GM19324 (cell line): ENCODE measurements at regions not wholly inside any gene's neighbourhood (a gene's known extent, or its start where the extent isn't known, plus 50 kb on each side); places are given as distances from the start of the nearest gene placed in this dataset.

Experiments used
- ATAC-seq: cut with Tn5 transposase; IDR thresholded peaks from one replicate; pipeline ENCODE4 v1.9.1; 2021; ENCODE audit warnings: mild to moderate bottlenecking, moderate library complexity; ENCODE audit not compliant: unreplicated experiment, low FRiP score

- no peak for ATAC-seq
Observed at GRCh38 chr6:132144456-132144855, 193.3 kb upstream of the CCN2 start.

GRCh38 chr6:132143258-132143657, 192.1 kb upstream of the CCN2 start:
- no peak for ATAC-seq

GRCh38 chr6:132142768-132143167, 191.6 kb upstream of the CCN2 start:
- ATAC-seq = no peak

GRCh38 chr6:132142308-132142707, 191.1 kb upstream of the CCN2 start:
- no peak for ATAC-seq

- no peak for ATAC-seq
Observed at GRCh38 chr6:132140189-132140588, 189.0 kb upstream of the CCN2 start.

GRCh38 chr6:132139611-132140010, 188.4 kb upstream of the CCN2 start:
- ATAC-seq = no peak

GRCh38 chr6:132136981-132137380, 185.8 kb upstream of the CCN2 start:
- no peak for ATAC-seq

GRCh38 chr6:132135409-132135808, 184.2 kb upstream of the CCN2 start:
- no peak for ATAC-seq

GRCh38 chr6:132133736-132134445, 182.7 kb upstream of the CCN2 start:
- no peak for ATAC-seq

GRCh38 chr6:132132924-132133639, 181.9 kb upstream of the CCN2 start:
- no peak for ATAC-seq

- ATAC-seq = no peak
Observed at GRCh38 chr6:132132422-132132821, 181.2 kb upstream of the CCN2 start.

GRCh38 chr6:132131758-132132157, 180.6 kb upstream of the CCN2 start:
- ATAC-seq = no peak

- no peak for ATAC-seq
Observed at GRCh38 chr6:132131351-132131750, 180.2 kb upstream of the CCN2 start.

- ATAC-seq = no peak
Observed at GRCh38 chr6:132130626-132131298, 179.6 kb upstream of the CCN2 start.

- no peak for ATAC-seq
Observed at GRCh38 chr6:132128424-132128823, 177.3 kb upstream of the CCN2 start.

GRCh38 chr6:132126150-132126549, 175.0 kb upstream of the CCN2 start:
- ATAC-seq = no peak

GRCh38 chr6:132122871-132123270, 171.7 kb upstream of the CCN2 start:
- ATAC-seq = no peak

- ATAC-seq = no peak
Observed at GRCh38 chr6:132122176-132122575, 171.0 kb upstream of the CCN2 start.

- no peak for ATAC-seq
Observed at GRCh38 chr6:132118144-132118543, 167.0 kb upstream of the CCN2 start.

- no peak for ATAC-seq
Observed at GRCh38 chr6:132115714-132116366, 164.7 kb upstream of the CCN2 start.

- ATAC-seq = no peak
Observed at GRCh38 chr6:132114201-132114825, 163.1 kb upstream of the CCN2 start.
